AG09309 (cell line): ENCODE measurements at regions not wholly inside any gene's neighbourhood (a gene's known extent, or its start where the extent isn't known, plus 50 kb on each side); places are given as distances from the start of the nearest gene placed in this dataset.

Source experiments
- DNase-seq: peaks from one replicate; pipeline ENCODE4 v3.0.0-alpha.2; 2010; ENCODE audit warnings: low read depth
- H3K4me3 ChIP-seq: 2 replicates; pipeline ENCODE4 v1.5.1; 2011; ENCODE audit warnings: mild to moderate bottlenecking, low read depth, low read length, moderate library complexity; ENCODE audit not compliant: control insufficient read depth
- CTCF ChIP-seq: IDR thresholded peaks from 2 replicates; pipeline ENCODE4 v1.5.1; 2011; ENCODE audit warnings: mild to moderate bottlenecking, low read depth, low read length, inconsistent platforms; ENCODE audit not compliant: insufficient read depth, control insufficient read depth; ENCODE audit errors: missing control alignments

DNA sequence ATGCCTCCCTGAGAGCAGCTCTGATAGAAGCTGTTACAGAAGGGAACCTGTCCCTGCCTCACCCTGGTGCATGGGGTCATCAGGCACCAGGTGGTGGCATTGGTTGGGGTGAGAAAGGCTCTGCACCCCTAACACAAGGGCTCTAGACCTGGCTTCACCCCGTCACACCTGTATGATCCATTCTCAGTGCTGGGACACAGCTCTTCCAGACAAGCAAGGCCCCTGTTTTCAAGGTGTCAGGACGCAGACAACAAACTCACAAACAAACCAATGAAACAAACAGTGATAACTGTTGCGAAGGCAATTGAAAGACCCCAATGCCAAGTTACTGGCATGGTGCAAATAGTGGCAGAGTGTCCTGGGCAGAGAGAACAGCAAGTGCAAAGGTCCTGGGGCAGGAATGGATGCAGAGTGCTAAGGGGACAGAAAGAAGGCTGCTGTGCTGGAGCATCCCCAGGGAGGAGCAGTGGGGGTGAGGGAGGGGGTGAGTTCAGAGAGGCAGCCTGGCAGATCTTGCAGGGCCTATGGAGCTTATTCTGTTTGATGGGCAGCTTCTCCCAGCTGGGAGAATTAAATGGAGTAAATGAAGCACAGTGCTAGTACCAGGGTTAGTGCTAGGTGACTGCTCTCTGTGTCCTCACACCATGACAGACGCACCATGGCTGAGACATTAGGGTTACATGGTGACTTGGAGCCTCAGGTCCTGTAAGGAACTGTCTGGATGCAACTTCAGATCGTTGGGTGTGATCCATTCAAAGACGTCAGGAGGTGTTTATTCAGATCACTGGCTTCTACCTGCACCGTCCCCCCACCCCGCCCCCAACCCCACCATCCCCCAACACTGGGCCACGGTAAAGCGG lies 67.9 kb upstream of the UNC5A start:
- TF ChIP-seq CTCF = no peak
- DNase-seq = no peak
- H3K4me3 ChIP-seq = no peak overlapping the region

- H3K4me3 ChIP-seq = no peak overlapping the region
- no peak for TF ChIP-seq CTCF
- DNase-seq = no peak
Measured at GRCh38 chr5:176743136-176743861, 67.1 kb upstream of the UNC5A start.

DNA sequence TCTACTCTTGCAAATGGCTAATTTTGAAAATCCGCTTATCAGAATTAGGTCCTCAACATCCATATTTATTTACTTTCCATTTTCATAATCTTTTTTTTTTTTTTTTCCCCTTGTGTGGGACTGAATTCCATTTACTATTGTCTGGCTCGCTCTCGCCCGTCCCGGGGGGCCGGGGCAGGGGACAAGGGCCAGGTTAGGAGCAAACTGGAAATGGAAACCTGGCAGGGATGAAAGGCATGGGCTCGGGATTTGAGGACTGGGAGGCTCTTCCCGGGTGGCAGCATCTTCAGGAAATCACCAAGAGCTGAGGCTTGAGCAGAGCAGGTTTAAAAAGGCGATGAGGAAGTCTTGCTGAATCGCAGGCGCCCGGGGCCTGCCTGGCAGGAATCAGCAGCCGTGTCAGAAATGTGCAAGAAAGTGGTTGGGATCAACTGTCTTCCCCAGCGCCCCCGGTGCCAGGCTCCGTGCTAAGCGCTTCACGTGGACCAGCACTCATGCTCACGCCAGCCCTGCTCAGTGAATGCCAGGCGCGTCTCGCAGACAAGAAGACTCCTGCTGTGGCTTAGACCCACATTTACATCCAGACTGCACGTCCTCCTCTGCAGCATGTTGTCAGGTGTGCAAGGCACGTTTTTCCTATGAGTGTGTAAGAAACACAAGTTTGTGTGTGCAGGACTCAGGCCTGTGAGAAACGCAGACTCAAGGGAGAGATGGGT lies 66.3 kb upstream of the UNC5A start:
- H3K4me3 ChIP-seq = no peak overlapping the region
- TF ChIP-seq CTCF = no peak
- no peak for DNase-seq

- no peak overlapping the region for H3K4me3 ChIP-seq
- no peak for DNase-seq
- peak; percentile 12 for TF ChIP-seq CTCF
Measured at GRCh38 chr5:176744584-176744965, 65.8 kb upstream of the UNC5A start.

DNA sequence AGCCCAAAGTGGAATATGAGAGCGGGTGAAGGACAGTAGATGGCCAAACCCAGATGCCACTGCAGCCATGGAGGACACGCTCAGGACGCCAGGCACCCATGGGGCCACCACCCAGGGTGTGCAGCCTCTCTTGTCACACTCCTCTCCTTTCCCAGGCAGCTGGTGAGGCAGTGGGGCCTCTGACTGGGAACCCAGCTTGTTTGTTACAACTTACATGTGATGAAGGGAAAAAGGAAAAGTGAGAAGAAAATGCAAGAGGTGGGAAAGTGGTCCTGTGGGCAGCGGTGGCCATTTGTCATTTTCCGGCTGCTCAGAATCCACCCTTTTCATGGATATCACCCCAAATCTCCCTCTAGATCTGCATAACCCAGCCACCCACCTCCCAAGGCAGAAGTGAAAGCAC lies 62.7 kb upstream of the UNC5A start:
- no peak for DNase-seq
- TF ChIP-seq CTCF = no peak
- H3K4me3 ChIP-seq = no peak overlapping the region

DNA sequence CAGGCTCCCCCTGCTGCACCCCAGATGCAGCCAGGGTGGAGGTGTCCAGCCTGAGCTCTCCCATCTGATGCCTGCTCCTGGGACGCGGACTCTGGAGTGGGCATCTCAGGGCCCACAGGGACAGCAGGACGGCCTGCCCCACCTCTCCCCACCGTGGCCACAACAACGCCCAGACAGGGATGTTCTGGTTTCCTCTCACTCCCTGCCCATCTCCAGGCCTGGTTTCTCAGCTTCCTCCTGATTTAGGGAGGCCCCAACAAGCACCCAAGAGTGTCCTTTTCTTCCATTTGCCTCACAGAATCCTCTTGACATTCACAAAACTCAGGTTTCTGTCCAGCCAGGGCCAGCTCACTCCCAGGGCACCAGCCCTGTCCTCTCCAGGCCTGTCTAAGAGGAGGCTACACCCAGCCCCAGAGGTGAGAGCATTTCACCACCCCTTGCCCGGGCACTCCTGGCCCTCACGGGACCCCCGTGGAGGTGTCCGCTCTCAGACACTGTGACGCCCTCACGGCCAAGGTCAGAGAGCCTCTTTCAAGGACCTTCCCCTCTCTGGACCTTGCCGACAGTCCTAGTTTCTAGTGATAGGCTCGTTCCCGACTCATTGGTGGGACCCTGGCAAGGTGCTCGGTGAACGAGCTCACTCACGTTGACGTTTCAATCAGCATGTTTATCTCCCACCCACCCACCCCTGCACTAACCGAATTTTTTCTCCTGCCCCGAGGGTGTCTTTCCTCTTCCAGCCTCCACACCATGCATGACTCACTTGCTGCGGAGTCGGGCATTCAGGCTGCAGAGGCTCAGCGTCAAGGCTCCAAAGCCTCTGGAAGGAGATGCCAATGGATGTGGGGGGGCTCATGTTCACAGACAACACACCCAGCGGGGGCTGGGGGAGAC lies 62.0 kb upstream of the UNC5A start:
- H3K4me3 ChIP-seq = no peak overlapping the region
- TF ChIP-seq CTCF = no peak
- no peak for DNase-seq
